RPMI7951 (cell line): ENCODE measurements at regions not wholly inside any gene's neighbourhood (a gene's known extent, or its start where the extent isn't known, plus 50 kb on each side); places are given as distances from the start of the nearest gene placed in this dataset.

Experiments
- DNase-seq: peaks from one replicate; pipeline ENCODE4 v3.0.0-alpha.2; 2012; ENCODE audit warnings: low read depth

DNA sequence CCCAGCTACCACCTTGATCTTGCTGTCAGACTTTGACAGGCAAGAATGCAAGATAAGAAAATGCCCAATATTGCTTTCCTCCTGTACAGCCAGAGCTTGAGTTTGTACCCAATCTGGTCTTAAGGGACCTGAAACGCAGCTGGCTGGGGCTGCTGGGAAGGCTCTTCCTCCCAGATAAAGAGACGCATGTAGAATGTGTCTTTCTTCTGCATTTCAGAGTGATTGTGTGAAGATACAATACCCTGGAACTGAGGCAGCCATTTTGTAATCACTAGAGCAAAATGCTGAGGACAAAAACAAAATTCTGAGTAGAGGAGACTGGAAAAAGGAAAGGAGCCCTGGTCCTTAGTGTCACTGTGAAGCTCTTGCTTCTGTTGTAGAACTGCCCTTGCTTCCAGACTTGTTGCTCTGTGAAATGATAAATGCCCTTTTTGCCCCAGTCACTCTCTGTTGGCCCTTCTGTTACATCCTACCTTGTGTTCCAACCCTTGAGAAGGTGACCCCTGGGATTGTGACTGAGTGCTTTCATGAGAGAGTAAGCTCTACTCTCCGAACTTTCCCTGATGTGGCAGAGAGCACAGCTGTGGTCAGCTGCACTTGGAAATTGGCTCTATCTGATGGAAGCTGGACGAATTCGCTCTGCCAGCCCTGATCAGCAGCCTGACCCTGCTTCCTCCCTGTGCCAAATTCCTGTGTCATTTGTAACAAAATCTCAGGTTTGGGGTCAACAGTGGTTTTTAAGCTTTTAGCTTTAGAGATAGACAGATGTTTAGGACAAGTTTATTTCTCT, 137.4 kb upstream of the RBMS1 start:
- DNase-seq: peak; percentile 62

DNA sequence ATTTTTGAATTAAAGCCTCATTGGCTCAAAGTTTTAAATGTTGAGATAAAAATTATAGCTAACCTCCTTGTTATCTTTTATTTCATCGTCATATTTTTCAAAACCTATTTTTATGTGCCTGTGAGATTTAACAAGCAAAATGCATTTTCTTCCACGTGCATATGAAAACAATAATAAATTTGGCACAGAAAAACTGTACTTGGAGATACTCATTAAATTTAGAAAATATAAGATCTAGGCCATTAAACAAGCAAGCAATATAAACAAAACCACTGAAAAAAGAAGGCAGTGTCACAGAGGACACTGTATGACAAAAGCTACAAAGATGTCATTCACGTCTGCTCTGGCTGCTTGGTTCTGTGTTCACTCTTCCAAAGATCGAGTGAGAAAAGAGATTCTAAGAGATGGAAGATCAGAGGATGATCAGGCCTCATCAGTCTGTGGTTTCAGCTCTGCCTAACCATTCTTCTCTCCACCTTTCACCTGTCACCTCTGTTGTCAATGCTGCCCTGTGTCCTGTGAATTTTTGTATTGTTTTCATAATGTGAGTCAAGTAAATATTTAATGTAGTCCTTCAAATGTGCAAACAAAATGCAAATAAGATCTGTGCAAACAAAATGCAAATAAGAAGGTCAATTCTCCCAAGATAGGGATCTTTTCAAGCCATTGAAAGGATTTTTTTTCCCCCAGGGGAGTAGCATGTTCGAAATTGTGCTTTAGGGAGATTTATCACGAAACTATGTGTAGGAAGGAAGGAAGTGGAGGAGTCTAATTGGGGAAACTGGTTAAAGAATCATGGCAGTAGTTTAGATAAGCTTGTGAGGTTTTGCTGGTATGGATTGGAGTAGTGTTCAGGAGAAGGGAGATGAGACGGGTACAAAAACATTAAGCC, 138.7 kb upstream of the RBMS1 start:
- no peak for DNase-seq

DNA sequence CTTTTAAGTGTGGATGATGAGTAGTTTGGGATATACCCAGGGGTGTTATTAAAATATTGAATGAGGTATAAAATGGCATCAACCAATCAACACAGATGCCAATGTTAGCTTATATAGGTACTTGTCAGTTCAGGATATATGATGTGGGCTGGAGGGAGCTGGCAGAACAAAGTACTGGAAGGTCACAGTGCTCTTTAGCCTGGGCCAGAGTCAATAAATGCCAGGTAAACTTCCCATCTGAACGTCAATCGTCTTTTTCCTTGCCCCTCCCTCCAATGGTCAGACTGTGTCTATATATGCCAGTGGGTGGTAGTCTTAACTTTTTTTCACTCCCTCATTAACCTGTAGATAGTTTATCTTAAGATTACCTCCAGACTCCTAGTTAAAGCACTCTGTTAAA, 140.8 kb upstream of the RBMS1 start:
- DNase-seq: no peak

DNA sequence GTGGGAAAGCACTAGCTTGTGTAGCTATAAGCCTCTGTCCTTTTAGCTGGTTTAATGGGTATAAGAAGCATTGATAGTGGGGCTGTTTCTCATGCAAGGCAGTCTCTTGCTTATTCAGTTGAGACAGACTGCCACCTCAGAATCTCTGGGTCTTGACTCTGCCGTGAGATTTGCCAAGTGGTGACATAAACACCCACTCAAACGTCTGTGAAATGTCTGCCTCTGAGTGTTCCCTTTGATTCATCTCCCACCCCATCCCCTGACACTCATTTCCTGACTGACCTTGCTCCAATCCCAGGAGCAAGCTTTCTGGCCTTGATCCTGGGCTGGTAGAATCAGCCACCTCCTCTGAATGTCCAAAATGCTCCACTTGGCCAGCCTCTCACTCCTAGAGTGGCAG, 141.9 kb upstream of the RBMS1 start:
- DNase-seq: peak; percentile 29

DNA sequence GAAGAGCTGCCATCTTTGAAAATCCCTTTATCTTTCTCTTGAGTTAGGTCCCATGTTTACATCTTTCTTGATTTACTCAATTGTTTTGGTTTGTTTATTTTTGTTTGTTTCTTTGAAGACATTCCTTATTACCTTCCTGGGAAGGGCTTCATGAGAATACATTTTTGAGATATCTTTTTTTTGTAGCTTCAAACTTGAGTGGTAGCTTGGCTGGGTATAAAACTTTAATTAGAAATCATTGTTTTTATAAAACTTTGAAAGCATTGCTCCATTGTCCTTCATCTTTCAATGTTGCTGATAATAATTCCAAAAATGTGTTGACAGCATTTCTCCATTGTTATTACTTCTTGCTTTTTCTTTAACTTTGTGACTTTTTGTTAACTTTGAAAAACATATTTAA, 145.9 kb upstream of the RBMS1 start:
- no peak for DNase-seq

DNA sequence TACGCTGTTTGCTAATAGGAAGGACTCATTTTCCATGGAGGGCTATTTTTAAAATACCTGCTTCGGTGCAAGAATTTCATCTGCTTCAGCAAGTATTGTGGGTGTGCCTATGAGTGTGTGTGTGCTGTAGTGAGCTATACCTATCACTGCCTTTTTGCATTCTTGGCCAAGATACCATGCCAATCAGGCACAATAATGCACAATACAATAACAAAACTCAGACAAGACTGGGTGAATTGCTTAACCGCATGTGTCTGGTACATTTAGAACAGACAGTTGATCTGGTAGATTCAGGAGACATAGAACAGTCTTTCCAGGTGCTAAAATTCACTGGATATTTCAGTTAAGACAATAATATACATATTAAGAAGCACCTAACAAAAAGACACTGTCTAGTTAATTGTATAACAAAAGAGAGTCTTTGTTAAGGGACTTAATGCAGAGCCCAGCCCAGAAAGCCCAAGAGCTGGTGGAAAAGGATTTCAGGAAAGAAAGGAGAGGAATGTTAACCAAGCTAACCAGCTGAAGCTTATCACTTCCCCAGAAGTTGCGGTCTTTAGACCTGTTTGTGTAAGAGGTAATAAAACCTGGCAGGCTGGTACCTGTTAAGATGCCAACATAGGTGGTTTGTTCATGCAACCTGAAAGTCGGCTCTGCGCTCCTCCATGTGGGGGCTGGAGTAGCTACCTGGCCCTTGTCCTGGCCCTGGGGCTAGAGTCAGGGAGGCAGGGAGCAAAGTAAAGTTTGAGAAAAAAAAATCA, 153.3 kb upstream of the RBMS1 start:
- DNase-seq: no peak

DNA sequence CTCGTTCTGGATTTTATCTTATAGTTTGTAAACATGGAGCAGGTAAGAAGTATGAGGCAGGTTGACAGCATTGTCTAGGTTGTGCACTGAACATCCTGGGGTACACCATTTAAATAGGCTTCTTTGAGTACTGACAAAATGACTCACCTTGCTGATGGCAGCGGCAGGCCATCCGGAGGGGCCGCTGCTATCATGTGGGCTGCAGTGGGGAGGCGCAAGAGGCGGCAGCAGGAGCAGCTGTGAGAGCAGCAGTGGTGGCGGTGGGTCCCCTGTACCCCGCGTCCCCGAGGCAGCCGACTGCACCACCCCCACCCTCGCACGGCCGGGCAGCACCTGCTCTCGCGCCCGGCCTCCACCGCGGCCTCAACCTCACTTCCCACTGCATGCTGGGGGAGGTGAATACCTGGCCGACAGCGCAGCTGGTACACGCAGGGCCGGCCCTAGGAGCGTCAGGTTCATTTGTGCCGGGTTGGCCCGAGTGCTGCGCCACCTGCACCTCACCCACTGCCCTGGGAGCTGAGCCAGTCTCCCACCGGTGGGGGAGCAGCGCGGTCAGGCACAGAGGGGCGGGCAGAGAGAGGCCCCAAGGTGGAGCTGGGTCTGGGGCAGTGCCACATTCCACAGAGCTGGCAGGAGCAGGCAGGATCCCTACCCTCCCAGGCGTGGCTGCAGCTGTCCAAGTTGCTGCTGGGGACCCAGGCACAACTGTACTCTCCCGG, 154.5 kb upstream of the RBMS1 start:
- no peak for DNase-seq

DNA sequence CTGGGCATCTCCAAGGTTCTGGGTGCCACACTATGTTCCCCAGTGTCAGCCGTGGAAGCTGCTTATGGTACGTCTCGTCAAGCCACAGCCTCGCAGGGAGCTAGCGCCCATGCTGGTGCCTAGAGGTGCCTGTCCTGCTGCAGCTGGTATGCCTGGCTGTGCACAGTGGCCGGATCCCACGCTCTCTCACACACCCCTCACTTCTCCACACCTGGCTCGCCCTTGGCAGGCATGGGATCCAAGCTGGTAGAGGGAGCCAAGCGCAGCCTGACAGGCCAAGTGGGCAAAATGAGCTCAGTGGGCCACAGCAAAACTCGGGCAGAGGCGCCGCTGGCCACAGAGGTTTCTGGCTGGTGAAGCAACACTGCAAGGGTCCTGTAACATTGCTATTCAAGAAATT, 156.1 kb upstream of the RBMS1 start:
- DNase-seq: no peak

DNA sequence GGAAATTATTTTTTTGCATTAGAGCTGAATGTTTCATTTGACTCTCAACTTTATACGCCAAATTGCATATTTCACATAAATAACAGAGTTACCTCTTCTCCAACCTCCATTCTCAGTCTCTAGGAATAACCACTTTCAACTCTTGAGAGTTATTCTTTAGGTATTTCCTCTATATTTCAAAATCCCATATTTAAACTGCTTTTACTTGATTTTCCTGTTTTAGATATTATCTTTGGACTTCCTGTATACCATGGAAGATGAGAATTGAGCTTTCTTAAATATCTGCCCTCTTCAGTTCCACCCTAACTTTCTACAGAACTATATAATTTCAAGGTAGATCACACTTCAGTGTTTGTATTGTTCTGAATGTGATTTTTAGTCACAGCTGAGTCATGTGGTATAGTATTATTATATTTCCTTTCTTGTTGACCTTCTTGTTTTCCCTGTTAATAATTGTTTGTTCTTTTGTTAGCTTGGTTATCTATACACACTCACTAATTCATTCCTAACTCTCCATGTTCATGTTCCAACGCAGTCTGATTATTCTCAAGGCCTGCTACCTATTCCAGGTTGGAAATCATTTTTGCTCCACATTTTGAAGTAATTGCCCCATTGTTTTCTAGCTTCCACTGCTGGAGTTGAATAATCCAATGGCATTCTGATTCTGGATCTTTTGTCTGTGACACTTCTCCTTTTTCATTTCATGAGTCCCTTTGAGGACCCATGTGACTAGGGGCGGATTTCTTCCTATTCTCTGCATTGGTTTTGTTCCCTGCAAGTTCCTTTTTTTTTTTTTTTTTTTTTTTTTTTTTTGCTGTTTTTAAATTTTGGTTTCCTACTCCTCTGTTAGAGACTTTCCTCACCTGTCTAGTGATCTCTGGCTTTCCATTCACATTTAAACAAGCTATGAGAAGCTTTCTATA, 156.8 kb upstream of the RBMS1 start:
- no peak for DNase-seq

DNA sequence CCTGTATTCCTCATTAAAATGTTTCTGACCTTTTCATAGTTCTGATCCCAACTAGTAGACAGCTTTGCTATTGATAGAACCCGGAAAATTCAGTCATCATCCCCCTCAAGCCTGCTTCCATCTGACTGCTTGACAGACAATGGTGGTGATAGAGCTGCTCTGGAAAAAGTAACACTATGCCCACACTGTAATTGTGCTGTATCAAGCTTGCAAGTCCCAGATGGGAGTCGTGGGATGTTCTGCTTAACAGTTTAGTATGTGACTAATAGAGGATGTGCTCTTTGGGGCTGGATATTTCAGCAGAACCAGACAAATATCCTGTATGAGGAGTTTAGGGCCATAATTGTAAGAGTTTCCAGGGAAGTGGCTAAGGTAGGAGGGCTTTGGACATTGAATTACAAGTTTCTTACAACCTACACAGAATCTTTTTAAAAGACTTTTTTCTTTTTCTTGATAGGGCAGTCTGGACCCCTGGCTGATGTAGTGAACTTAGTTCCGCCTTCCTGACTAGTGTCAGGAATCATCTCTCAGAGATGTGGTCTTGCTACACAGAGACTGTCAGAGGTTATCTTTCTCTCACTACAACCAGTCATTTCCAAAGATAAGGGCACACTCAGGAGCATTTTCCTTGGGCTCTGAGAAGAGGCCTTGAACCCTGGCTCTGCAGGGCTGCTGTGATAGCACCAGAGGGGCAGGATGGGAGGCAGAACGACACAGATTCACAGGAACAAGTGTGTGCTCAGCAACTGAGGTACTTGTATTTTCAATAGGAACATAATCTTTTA, 158.0 kb upstream of the RBMS1 start:
- peak; percentile 43 for DNase-seq

DNA sequence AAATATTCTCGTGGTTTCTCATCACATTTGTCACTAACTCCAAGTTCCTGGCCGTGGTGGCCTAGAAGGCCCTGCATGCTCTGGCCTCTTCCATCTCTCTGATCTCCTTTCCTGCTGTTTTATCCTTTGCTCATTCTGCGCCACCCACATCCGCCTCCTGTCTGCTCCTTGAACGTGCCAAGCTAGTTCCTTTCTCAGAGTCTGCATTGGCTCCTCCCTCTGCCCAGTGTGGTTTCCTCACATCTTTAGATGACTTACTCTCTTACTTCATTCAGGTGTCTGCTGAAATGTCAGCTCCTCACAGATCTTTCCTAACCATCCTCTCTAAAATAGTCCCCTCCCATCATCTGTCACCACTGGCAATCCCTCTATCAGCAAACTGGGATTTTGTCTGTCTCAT, 158.6 kb upstream of the RBMS1 start:
- DNase-seq: peak; percentile 9

DNA sequence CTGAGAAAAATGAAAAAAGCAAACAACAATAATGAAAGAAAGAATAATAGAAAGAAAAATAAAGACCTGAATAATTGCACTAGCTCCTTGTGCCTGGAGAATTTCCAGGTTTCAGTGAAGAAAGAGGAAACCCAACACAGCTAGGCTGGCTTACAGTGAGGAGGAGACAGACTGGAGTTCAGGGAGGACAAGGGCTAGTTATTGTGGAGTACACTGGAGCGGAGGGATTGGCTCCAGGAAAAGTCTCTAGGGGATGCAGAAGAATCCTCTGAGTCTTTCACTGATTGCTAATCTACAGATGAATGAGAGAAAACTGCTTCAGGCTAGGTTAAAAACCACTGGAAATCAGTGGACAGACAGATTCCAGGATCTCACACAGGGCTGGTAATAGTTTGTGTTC, 163.6 kb upstream of the RBMS1 start:
- DNase-seq: peak; percentile 72

DNA sequence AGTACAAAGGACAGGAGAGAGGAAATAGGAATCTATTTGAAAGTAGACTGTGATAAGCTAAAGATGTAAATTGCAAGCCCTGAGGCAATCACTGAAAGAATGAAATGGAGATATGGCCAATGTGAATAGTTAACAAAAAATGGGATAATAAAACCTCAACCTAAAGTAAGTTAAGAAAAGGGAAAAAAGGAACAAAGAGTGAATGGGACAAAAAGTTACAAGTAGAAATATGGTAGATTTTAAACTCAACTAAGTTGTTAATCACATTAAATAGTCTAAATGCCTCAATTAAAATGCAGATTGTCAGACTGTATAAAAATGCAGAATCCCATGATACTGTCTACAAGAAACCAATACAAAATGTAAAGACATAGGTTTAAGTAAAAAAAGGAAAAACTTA, 165.2 kb upstream of the RBMS1 start:
- DNase-seq: no peak

DNA sequence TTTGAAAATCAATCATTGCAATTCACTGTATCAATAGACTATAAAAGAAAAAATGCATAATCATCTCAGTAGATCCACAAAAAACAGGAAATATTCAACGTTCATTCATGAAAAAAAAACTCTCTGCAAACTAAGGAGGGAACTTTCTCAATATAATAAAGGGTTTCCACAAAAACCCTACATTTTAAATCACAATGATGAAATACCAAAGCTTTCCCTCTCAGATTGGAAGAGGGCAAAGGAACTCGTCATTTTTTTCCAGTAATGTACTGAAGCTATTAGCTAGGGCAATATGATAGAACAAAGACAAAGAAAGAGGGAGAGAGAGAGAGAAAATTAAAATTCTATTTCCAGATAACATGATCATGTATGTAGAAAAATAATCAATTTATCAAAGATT, 167.1 kb upstream of the RBMS1 start:
- no peak for DNase-seq

DNA sequence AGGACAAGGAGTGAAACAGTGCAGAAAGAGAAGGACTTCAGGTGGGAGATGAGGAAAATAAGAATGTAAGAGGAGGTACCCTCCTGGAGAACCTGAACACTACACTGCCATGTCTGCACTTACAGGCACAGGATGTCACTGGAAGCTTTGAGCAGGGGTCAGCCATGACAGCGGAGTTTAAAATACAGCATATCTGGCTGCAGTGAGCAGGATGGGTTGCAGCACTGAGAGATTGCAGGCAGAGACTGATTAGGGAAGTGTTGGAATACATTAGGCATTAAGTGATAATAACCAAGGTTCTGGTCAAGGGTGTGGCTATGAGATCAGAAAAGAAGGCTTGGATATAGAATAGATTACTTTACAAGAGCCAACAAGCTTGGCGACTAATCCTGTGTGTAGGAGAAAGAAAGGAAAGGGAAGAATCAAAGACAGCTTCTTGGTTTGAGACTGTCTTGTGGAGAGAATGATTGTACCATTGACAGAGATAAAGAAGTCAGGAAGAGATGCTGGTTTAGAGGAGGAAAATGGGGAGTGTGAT, 171.1 kb upstream of the RBMS1 start:
- no peak for DNase-seq

DNA sequence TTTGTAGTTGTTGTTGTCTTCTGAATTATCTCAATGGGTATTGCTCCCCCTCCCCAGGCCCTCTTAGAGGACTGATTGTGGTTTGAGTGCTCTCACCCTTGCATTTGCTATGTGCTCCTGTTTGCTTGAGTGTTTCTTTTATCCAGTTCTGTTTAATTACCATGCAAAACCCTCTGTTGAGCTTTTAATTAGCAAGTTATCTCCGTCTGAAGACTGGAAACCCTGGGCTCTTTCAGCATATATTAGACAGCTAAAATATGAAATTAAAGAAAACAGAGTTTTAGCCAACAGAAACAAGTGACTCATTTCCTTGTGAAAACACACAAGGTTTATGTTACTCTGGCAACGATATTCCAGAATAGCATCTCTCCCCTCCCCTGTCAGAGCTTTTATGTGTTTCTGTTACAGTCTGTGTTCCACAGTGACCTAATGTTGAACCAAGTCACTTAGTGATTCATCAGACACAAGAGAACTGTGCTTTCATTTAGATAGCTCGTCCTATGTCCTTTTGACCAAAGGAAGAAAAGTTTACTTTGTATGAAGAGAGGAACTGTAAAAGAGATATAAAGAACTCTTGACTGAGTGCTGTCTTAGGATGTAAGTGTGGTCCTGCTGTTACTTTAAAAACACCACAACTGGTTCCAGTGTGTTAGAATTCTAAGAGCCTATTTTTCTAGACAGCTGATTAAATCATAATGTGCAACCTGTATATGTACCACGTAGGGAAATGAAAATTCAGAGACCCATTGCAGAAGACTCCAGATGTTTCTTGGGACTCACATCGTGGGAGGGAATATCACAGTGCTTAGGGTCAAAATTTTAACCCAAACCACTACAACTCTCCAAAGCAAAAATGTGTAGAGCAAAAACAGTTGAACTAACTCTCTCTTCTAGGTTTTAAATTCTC, 172.8 kb upstream of the RBMS1 start:
- peak; percentile 97 for DNase-seq

DNA sequence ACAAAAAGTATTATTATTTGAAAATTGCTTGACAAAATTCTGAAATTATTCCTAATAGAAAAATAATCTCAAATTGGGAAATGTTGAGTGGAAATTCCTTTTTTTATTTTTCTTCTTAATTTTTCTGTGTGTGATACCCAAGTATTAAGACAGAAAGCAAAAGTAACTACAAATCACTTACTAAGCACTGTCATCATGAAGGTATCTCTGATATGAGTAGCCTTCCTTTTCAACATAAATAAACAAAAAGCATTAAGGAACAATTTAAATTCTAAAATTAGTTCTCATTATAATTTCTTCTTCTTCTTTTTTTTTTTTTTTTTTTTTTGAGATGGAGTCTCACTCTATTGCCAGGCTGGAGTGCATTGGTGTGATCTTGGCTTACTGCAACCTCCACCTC, 174.2 kb upstream of the RBMS1 start:
- DNase-seq: no peak

DNA sequence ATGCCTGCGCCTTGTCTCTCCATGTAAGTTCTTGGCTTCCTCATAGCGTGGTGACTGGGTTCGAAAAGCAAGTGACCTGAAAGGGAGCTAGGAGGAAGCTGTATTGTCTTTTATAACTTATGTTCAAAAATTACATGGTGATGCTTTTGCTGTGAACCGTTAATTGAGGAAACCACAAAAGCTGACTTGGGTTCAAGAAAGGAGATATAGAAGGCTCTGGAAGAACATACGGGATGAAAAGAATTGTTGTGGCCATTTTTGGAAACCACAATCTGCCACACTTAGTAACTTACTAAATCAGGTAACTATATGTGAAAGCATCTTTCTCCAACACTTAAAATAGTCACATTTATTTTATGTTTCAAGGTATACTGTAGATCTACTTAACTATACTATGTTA, 177.0 kb upstream of the RBMS1 start:
- DNase-seq: no peak

DNA sequence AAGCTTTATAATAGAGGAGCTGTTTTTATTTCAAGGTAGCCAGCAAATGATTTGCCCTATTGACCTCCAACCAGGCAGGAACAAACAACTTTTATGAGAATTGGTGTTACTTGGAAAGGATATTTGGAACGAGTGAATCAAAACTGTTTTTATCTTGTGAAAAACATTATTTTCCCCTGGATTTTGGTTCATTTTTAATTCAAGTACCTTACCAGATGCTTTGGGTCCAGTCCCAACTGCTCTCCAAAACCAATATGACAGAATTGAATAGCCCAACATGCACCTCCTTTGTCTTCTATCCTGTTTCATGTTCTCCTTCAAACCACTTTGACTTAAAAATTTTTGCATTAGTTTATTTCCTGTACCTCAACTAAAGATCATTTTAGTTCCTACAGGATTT, 178.6 kb upstream of the RBMS1 start:
- no peak for DNase-seq
